Peyer's patch (tissue), 4 donors: ENCODE measurements at regions not wholly inside any gene's neighbourhood (a gene's known extent, or its start where the extent isn't known, plus 50 kb on each side); places are given as distances from the start of the nearest gene placed in this dataset.

ENCODE experiments used
- POLR2A ChIP-seq, 2 donors: fragments of 450-650 bp; IDR thresholded peaks; one replicate each; pipeline ENCODE4 v1.5.1; 2017; ENCODE audit warnings: antibody characterized with exemption in 2 of 2, mild to moderate bottlenecking in 2 of 2, moderate library complexity in 2 of 2
- TF ChIP-seq, protein P1 (sequence below), 6 experiments: fragments of 450-650 bp in 4 of 6; fragments of 200-600 bp in 2 of 6; sonication (generic) in 1 of 6; IDR thresholded peaks; one replicate each; pipeline ENCODE4 v1.5.1; 2017 to 2019; ENCODE audit warnings: antibody characterized with exemption in 6 of 6, mild to moderate bottlenecking in 3 of 6, moderate library complexity in 1 of 6

DNA sequence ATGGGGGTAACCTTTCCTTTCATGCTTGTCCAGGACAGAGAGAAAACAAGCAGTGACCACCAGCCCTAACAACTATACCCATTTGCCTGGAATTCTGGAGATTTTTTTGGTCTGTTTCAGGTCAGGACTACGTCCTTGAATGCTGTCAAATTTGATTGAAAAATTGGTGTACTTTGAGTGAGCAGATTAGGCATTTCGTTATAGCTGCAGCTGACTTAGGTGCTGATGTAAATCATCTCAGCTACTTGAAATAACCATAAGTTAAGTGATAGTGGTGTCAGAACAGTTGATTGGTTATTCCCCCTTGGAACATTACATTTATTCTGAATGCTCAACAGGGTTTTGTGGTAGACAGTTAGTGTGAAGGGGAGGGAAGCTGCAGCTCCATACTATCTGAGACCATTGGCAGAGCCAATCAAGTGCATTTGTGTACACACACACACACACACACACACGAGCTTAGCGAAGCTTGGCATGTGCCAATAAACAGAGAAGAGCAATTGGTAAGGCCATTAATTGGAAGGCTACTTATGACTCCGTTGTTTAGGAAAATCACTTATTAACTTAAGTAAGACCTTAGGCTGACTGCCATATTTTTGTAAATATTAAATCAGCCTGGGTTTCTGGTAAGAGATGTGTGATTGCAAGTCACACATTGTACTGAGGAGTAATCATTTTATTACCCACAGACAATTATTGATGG lies 447.8 kb downstream of the MFSD1 start:
- TF ChIP-seq, protein P1, sequence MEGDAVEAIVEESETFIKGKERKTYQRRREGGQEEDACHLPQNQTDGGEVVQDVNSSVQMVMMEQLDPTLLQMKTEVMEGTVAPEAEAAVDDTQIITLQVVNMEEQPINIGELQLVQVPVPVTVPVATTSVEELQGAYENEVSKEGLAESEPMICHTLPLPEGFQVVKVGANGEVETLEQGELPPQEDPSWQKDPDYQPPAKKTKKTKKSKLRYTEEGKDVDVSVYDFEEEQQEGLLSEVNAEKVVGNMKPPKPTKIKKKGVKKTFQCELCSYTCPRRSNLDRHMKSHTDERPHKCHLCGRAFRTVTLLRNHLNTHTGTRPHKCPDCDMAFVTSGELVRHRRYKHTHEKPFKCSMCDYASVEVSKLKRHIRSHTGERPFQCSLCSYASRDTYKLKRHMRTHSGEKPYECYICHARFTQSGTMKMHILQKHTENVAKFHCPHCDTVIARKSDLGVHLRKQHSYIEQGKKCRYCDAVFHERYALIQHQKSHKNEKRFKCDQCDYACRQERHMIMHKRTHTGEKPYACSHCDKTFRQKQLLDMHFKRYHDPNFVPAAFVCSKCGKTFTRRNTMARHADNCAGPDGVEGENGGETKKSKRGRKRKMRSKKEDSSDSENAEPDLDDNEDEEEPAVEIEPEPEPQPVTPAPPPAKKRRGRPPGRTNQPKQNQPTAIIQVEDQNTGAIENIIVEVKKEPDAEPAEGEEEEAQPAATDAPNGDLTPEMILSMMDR (IDR thresholded peaks at IDR 0.05): no peak
- no peak for TF ChIP-seq POLR2A (IDR thresholded peaks at IDR 0.05)
